ENCODE measurements at regions not wholly inside any gene's neighbourhood (a gene's known extent, or its start where the extent isn't known, plus 50 kb on each side); places are given as distances from the start of the nearest gene placed in this dataset.

DNA sequence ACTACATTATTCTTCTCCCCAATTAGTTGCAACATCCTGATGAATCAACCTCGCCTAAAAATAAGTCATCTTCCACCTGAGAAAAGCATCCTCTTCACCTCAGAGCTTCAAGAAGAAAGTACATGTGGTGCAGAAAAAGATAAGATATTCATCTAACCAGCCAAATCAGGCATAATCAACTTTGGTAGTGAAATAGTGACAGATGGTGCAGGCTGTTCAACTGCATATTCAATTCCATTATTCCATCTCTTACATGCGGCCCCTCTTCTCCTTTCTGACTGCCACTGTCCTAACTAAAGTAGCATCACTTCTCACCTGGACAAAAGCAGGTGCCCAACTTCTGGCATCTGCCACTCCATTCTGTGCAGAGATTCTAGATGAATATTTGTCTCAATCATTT is 148.4 kb upstream of the STEAP1 start:
- no peak overlapping the region for H3K27ac Mint-ChIP-seq (ENCODE audit: unreplicated experiment)
- H3K27me3 Mint-ChIP-seq (ENCODE audit: unreplicated experiment) = no peaks in the 10 kb centered on the region
- H3K36me3 Mint-ChIP-seq (ENCODE audit: insufficient read depth, unreplicated experiment) = no peaks in the 10 kb centered on the region
- intact Hi-C loops (cut with micrococcal nuclease; ENCODE audit: unreplicated experiment) = no loop called here
- H3K4me1 Mint-ChIP-seq (ENCODE audit: low read depth, unreplicated experiment) = no peaks in the 10 kb centered on the region
- no peak for DNase-seq
- CTCF ChIA-PET = no interaction called here
- no TSS peak for BruUV-seq (replicated peaks)
- H3K4me3 Mint-ChIP-seq (ENCODE audit: low read depth, unreplicated experiment) = no peak overlapping the region
- TF ChIP-seq CTCF (IDR thresholded peaks at IDR 0.05; ENCODE audit: unreplicated experiment) = no peak
- no peaks in the 10 kb centered on the region for H3K9me3 Mint-ChIP-seq (ENCODE audit: low read depth, unreplicated experiment)

DNA sequence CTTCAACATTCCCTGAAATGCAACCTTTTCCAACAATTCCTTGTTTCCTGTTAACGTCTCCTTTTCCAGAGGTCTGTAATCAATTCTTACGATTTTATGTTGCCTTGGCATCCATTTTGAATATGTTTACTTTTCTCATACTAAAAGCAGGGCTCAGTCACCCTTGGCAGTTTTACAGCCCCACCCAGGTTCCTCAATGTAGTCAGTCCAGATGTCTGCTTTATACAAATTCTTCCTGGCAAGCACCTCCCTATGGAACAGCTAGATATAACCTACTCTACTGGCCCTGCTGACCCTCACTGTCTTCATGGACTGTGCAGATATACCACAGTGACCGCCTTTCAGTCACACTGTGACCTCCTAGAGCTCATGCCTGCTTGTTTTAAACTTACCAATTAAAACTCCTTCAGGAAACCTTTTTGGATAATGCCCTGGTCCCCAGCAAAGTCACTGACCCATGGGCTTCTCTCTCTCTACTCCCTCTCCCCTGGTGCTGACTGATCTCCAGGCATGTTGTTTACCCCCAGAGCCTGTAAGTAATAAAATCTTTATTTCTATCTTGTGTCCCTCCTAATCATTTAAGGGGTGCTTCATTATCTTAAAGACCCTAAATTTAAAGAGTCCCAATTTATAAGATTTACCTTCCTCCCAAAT is 147.1 kb upstream of the STEAP1 start:
- TF ChIP-seq CTCF (IDR thresholded peaks at IDR 0.05; ENCODE audit: unreplicated experiment) = no peak
- Mint-ChIP-seq H3K36me3 (ENCODE audit: insufficient read depth, unreplicated experiment) (no peaks in the 10 kb centered on the region), H3K27me3 (ENCODE audit: unreplicated experiment) (no peaks in the 10 kb centered on the region), H3K4me1 (ENCODE audit: low read depth, unreplicated experiment) (no peaks in the 10 kb centered on the region), H3K9me3 (ENCODE audit: low read depth, unreplicated experiment) (no peaks in the 10 kb centered on the region), H3K4me3 (ENCODE audit: low read depth, unreplicated experiment) (no peak overlapping the region), H3K27ac (ENCODE audit: unreplicated experiment) (no peak overlapping the region)
- DNase-seq = no peak
- no TSS peak for BruUV-seq (replicated peaks)
- CTCF ChIA-PET = no interaction called here
- intact Hi-C loops (cut with micrococcal nuclease; ENCODE audit: unreplicated experiment) = no loop called here

DNA sequence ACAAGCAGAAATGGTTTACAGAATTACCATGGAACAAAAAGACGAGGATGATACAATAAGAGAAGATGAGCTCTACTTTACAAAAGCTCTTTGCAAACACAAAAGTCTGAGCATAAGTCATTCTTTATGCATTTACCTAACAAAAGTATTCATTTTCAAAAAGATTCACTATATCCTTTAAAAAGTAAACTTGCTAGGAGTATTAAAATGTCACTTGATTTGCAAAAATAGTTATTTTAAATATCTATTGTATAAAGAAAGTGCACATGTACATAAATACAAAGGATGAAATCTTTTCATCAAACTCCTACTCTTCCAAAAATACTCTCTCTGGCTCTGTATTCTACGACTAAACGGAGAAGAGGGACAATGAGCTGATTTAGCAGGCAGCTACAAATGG is 146.4 kb upstream of the STEAP1 start:
- H3K27me3 Mint-ChIP-seq (ENCODE audit: unreplicated experiment) = no peaks in the 10 kb centered on the region
- no peaks in the 10 kb centered on the region for H3K4me1 Mint-ChIP-seq (ENCODE audit: low read depth, unreplicated experiment)
- no peaks in the 10 kb centered on the region for H3K36me3 Mint-ChIP-seq (ENCODE audit: insufficient read depth, unreplicated experiment)
- no peak for TF ChIP-seq CTCF (IDR thresholded peaks at IDR 0.05; ENCODE audit: unreplicated experiment)
- no peak for DNase-seq
- BruUV-seq (replicated peaks) = no TSS peak
- no peak overlapping the region for H3K27ac Mint-ChIP-seq (ENCODE audit: unreplicated experiment)
- H3K4me3 Mint-ChIP-seq (ENCODE audit: low read depth, unreplicated experiment) = no peak overlapping the region
- no peaks in the 10 kb centered on the region for H3K9me3 Mint-ChIP-seq (ENCODE audit: low read depth, unreplicated experiment)
- CTCF ChIA-PET = no interaction called here
- intact Hi-C loops (cut with micrococcal nuclease; ENCODE audit: unreplicated experiment) = no loop called here

DNA sequence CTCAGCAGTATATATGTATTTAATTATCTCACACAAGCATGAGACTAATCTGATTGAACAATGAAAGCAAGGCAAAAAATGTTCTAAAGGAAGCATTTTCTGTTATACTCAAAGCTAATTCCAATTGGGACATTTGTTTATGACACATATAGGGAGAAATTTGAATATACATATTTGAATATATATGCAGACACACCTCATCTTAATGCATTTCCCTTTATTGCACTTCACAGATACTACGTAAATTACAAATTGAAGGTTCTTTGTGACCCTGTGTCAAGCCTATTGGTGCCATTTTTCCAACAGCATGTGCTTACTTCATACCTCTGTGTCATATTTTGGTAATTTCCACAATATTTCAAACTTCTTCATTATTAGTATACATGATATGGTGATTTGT is 132.1 kb upstream of the STEAP1 start:
- no peaks in the 10 kb centered on the region for H3K36me3 Mint-ChIP-seq (ENCODE audit: insufficient read depth, unreplicated experiment)
- H3K4me3 Mint-ChIP-seq (ENCODE audit: low read depth, unreplicated experiment) = no peak overlapping the region
- DNase-seq = no peak
- H3K9me3 Mint-ChIP-seq (ENCODE audit: low read depth, unreplicated experiment) = no peaks in the 10 kb centered on the region
- TF ChIP-seq CTCF (IDR thresholded peaks at IDR 0.05; ENCODE audit: unreplicated experiment) = no peak
- no peaks in the 10 kb centered on the region for H3K27me3 Mint-ChIP-seq (ENCODE audit: unreplicated experiment)
- H3K27ac Mint-ChIP-seq (ENCODE audit: unreplicated experiment) = no peak overlapping the region
- no peaks in the 10 kb centered on the region for H3K4me1 Mint-ChIP-seq (ENCODE audit: low read depth, unreplicated experiment)
- no TSS peak for BruUV-seq (replicated peaks)
- intact Hi-C loops (cut with micrococcal nuclease; ENCODE audit: unreplicated experiment) = no loop called here
- CTCF ChIA-PET = no interaction called here
